Breast epithelium (tissue), 3 donors: ENCODE measurements at regions not wholly inside any gene's neighbourhood (a gene's known extent, or its start where the extent isn't known, plus 50 kb on each side); places are given as distances from the start of the nearest gene placed in this dataset.

Experiments used
- CTCF ChIP-seq, 3 donors: fragments of 450-650 bp; IDR thresholded peaks; one replicate each; pipeline ENCODE4 v1.5.1; 2016 to 2017; ENCODE audit warnings: antibody characterized with exemption in 3 of 3, mild to moderate bottlenecking in 3 of 3, moderate library complexity in 3 of 3
- POLR2A ChIP-seq: fragments of 450-650 bp; IDR thresholded peaks from one replicate; pipeline ENCODE4 v1.6.1; 2016; ENCODE audit warnings: antibody characterized with exemption, mild to moderate bottlenecking, moderate library complexity
- POLR2AphosphoS5 ChIP-seq, 3 donors: sonication (generic); formaldehyde crosslinking; IDR thresholded peaks; one replicate each; pipeline ENCODE4 v1.6.1; 2017; ENCODE audit warnings: antibody characterized with exemption in 3 of 3

GRCh38 chr2:18898271-18898670, 308.9 kb upstream of the NT5C1B start:
- TF ChIP-seq POLR2AphosphoS5 (IDR thresholded peaks at IDR 0.05) (no peak), CTCF (IDR thresholded peaks at IDR 0.05) (no peak), POLR2A (no peak)
